ENCODE measurements at regions not wholly inside any gene's neighbourhood (a gene's known extent, or its start where the extent isn't known, plus 50 kb on each side); places are given as distances from the start of the nearest gene placed in this dataset.

GRCh38 chr1:38569932-38570656, 289.5 kb downstream of the RRAGC start:
- no peak for DNase-seq

GRCh38 chr1:38568061-38568857, 291.3 kb downstream of the RRAGC start:
- no peak for DNase-seq

- DNase-seq: no peak
Measured at GRCh38 chr1:38567401-38567800, 292.2 kb downstream of the RRAGC start.

- DNase-seq: no peak
Measured at GRCh38 chr1:38565020-38565491, 294.5 kb downstream of the RRAGC start.

GRCh38 chr1:38563942-38564735, 295.4 kb downstream of the RRAGC start:
- DNase-seq: no peak

- no peak for DNase-seq
Measured at GRCh38 chr1:38561725-38562124, 297.8 kb downstream of the RRAGC start.

- no peak for DNase-seq
Measured at GRCh38 chr1:38561110-38561509, 298.5 kb downstream of the RRAGC start.

- DNase-seq: no peak
Measured at GRCh38 chr1:38560457-38560856, 299.1 kb downstream of the RRAGC start.

GRCh38 chr1:38559446-38560165, 300.0 kb downstream of the RRAGC start:
- DNase-seq: no peak

GRCh38 chr1:38558500-38559445, 300.8 kb downstream of the RRAGC start:
- DNase-seq: no peak

- no peak for DNase-seq
Measured at GRCh38 chr1:38558055-38558454, 301.5 kb downstream of the RRAGC start.

GRCh38 chr1:38555594-38555993, 304.0 kb downstream of the RRAGC start:
- DNase-seq: no peak

GRCh38 chr1:38555130-38555529, 304.4 kb downstream of the RRAGC start:
- DNase-seq: no peak

- no peak for DNase-seq
Measured at GRCh38 chr1:38551318-38552307, 308.0 kb downstream of the RRAGC start.

GRCh38 chr1:38549191-38549590, 310.4 kb downstream of the RRAGC start:
- no peak for DNase-seq

- no peak for DNase-seq
Measured at GRCh38 chr1:38547321-38547720, 312.3 kb downstream of the RRAGC start.

- no peak for DNase-seq
Measured at GRCh38 chr1:38546636-38547035, 312.9 kb downstream of the RRAGC start.

GRCh38 chr1:38541223-38541622, 318.3 kb downstream of the RRAGC start:
- DNase-seq: no peak

GRCh38 chr1:38539931-38540330, 319.6 kb downstream of the RRAGC start:
- DNase-seq: no peak

- DNase-seq: no peak
Measured at GRCh38 chr1:38538834-38539233, 320.7 kb downstream of the RRAGC start.

Measured in NCI-H226 (cell line).